H9 (cell line): ENCODE measurements at regions not wholly inside any gene's neighbourhood (a gene's known extent, or its start where the extent isn't known, plus 50 kb on each side); places are given as distances from the start of the nearest gene placed in this dataset.

Experiments
- DNase-seq: peaks from one replicate; pipeline ENCODE4 v3.0.0-alpha.2; 2017
- H2AFZ ChIP-seq: one replicate; pipeline ENCODE4 v1.6.1; 2013; ENCODE audit warnings: mild to moderate bottlenecking, low read length, control low read depth, moderate library complexity
- H2AK5ac ChIP-seq: 2 replicates; pipeline ENCODE4 v1.6.1; 2013; ENCODE audit warnings: low read length, control low read depth, mixed read lengths; ENCODE audit not compliant: insufficient read length
- H2BK120ac ChIP-seq: one replicate; pipeline ENCODE4 v1.6.1; 2013; ENCODE audit warnings: low read depth, mild to moderate bottlenecking, low read length, control low read depth, inconsistent platforms; ENCODE audit not compliant: poor library complexity, severe bottlenecking
- H2BK12ac ChIP-seq: 2 replicates; pipeline ENCODE4 v1.6.1; 2013; ENCODE audit warnings: low read length, control low read depth, mixed read lengths, low read depth; ENCODE audit not compliant: insufficient read length
- H2BK15ac ChIP-seq: 2 replicates; pipeline ENCODE4 v1.6.1; 2013; ENCODE audit warnings: low read depth, low read length, control low read depth
- H2BK20ac ChIP-seq: one replicate; pipeline ENCODE4 v1.6.1; 2013; ENCODE audit warnings: low read depth, mild to moderate bottlenecking, low read length, control low read depth, inconsistent platforms; ENCODE audit not compliant: poor library complexity, severe bottlenecking
- H2BK5ac ChIP-seq: 2 replicates; pipeline ENCODE4 v1.6.1; 2013; ENCODE audit warnings: low read length, control low read depth, mixed read lengths; ENCODE audit not compliant: insufficient read length
- H3K14ac ChIP-seq: 2 replicates; pipeline ENCODE4 v1.6.1; 2013; ENCODE audit warnings: low read length, control low read depth; ENCODE audit not compliant: insufficient read depth
- H3K18ac ChIP-seq: 2 replicates; pipeline ENCODE4 v1.6.1; 2013; ENCODE audit warnings: low read depth, mild to moderate bottlenecking, mixed read lengths, low read length, control low read depth; ENCODE audit not compliant: insufficient read length
- H3K23ac ChIP-seq: 2 replicates; pipeline ENCODE4 v1.6.1; 2013; ENCODE audit warnings: low read length, control low read depth, mixed read lengths, low read depth; ENCODE audit not compliant: insufficient read length
- H3K23me2 ChIP-seq: 2 replicates; pipeline ENCODE4 v1.6.1; 2013; ENCODE audit warnings: low read depth, mild to moderate bottlenecking, mixed read lengths, low read length, control low read depth; ENCODE audit not compliant: insufficient read length, poor library complexity, severe bottlenecking
- H3K27ac ChIP-seq: 2 replicates; pipeline ENCODE4 v1.5.1; 2013; ENCODE audit warnings: low read length, control low read depth, mixed read lengths, low read depth; ENCODE audit not compliant: insufficient read length
- H3K27me3 ChIP-seq: 2 replicates; pipeline ENCODE4 v1.6.1; 2013; ENCODE audit warnings: low read length, control low read depth, inconsistent platforms; ENCODE audit not compliant: insufficient read depth
- H3K4ac ChIP-seq: 2 replicates; pipeline ENCODE4 v1.6.1; 2013; ENCODE audit warnings: low read depth, mild to moderate bottlenecking, control low read depth, inconsistent platforms, low read length, moderate library complexity
- H3K4me1 ChIP-seq: 2 replicates; pipeline ENCODE4 v1.6.1; 2013; ENCODE audit warnings: low read length, control low read depth, inconsistent platforms; ENCODE audit not compliant: insufficient read depth
- H3K4me2 ChIP-seq: 2 replicates; pipeline ENCODE4 v1.6.1; 2013; ENCODE audit warnings: low read length, control low read depth, mixed read lengths; ENCODE audit not compliant: insufficient read length, insufficient read depth
- H3K56ac ChIP-seq: 2 replicates; pipeline ENCODE4 v1.6.1; 2013; ENCODE audit warnings: low read depth, mild to moderate bottlenecking, mixed read lengths, low read length, control low read depth; ENCODE audit not compliant: insufficient read length
- H3K79me1 ChIP-seq: 2 replicates; pipeline ENCODE4 v1.6.1; 2013; ENCODE audit warnings: low read depth, mild to moderate bottlenecking, moderate library complexity, low read length, control low read depth, inconsistent platforms; ENCODE audit not compliant: insufficient read depth, poor library complexity, severe bottlenecking
- H3K79me2 ChIP-seq: 2 replicates; pipeline ENCODE4 v1.6.1; 2013; ENCODE audit warnings: low read length, control low read depth, inconsistent platforms; ENCODE audit not compliant: insufficient read depth
- H3K9ac ChIP-seq: 2 replicates; pipeline ENCODE4 v1.6.1; 2013; ENCODE audit warnings: low read length, control low read depth, mixed read lengths; ENCODE audit not compliant: insufficient read length; ENCODE audit errors: extremely low read depth
- H3K9me3 ChIP-seq: one replicate; pipeline ENCODE4 v1.6.1; 2013; ENCODE audit warnings: low read depth, low read length, inconsistent platforms; ENCODE audit not compliant: control insufficient read depth
- H3T11ph ChIP-seq: one replicate; pipeline ENCODE4 v1.6.1; 2013; ENCODE audit warnings: mild to moderate bottlenecking, low read length, control low read depth, inconsistent platforms
- H4K20me1 ChIP-seq: one replicate; pipeline ENCODE4 v1.6.1; 2013; ENCODE audit not compliant: control insufficient read depth, insufficient read length, insufficient read depth
- H4K5ac ChIP-seq: 2 replicates; pipeline ENCODE4 v1.6.1; 2013; ENCODE audit warnings: low read depth, mild to moderate bottlenecking, mixed read lengths, low read length, control low read depth; ENCODE audit not compliant: insufficient read length
- H4K8ac ChIP-seq: replicated peaks from 2 replicates; pipeline ENCODE4 v1.6.1; 2013; ENCODE audit warnings: low read length, control low read depth, mixed read lengths, low read depth; ENCODE audit not compliant: insufficient read length
- H4K91ac ChIP-seq: 2 replicates; pipeline ENCODE4 v1.6.1; 2013; ENCODE audit warnings: low read depth, mild to moderate bottlenecking, moderate library complexity, mixed read lengths, low read length, control low read depth; ENCODE audit not compliant: insufficient read length
- H3K27ac Mint-ChIP-seq, 3 experiments: 2 replicates in 2 of 3; 3 replicates in 1 of 3; pipeline ENCODE4 v1.8.0; 2020 to 2021; ENCODE audit warnings: mixed read lengths in 3 of 3, mild to moderate bottlenecking in 1 of 3, moderate library complexity in 1 of 3
- H3K27me3 Mint-ChIP-seq: 2 replicates; pipeline ENCODE4 v1.8.0; 2021; ENCODE audit warnings: low read depth, mild to moderate bottlenecking, moderate library complexity, mixed read lengths
- H3K36me3 Mint-ChIP-seq, 3 experiments: 2 replicates in 2 of 3; 3 replicates in 1 of 3; pipeline ENCODE4 v1.8.0; 2020 to 2021; ENCODE audit warnings: low read depth in 3 of 3, mixed read lengths in 3 of 3; ENCODE audit not compliant: insufficient read depth in 1 of 3
- H3K4me1 Mint-ChIP-seq, 2 experiments: 2 replicates each; pipeline ENCODE4 v1.8.0; 2020; ENCODE audit warnings: mixed read lengths in 2 of 2
- H3K4me3 Mint-ChIP-seq, 2 experiments: 2 replicates in 1 of 2; 3 replicates in 1 of 2; pipeline ENCODE4 v1.8.0; 2020 to 2021; ENCODE audit warnings: mild to moderate bottlenecking in 2 of 2, mixed read lengths in 2 of 2, moderate library complexity in 1 of 2
- H3K9me3 Mint-ChIP-seq, 2 experiments: 2 replicates in 1 of 2; 3 replicates in 1 of 2; pipeline ENCODE4 v1.8.0; 2020; ENCODE audit warnings: mild to moderate bottlenecking in 2 of 2, mixed read lengths in 2 of 2, moderate library complexity in 1 of 2
- CTCF ChIP-seq: fragments of 200-600 bp; sonication (generic); conservative IDR thresholded peaks from 3 replicates; pipeline ENCODE4 v1.8.0; 2021; ENCODE audit warnings: antibody characterized with exemption, mild to moderate bottlenecking
- WGBS: extraction: QIAGEN DNeasy Blood & Tissue Kit; methylation state at CpG from one replicate; pipeline ENCODE4 v1.1.7; 2013; ENCODE audit warnings: missing lambda C conversion rate, low lambda C conversion rate, mixed read lengths; ENCODE audit not compliant: insufficient read length; ENCODE audit errors: extremely low coverage; 5-methylcytosine and 5-hydroxymethylcytosine counted together

GRCh38 chr21:29231756-29232529, 66.8 kb upstream of the BACH1 start:
- TF ChIP-seq CTCF: no peak
- H2BK5ac ChIP-seq: no peak overlapping the region
- Mint-ChIP-seq H3K4me1 (no peaks in the 10 kb centered on the region), H3K27ac (no peak overlapping the region; a peak in 1 of 7 replicates), H3K9me3 (no peaks in the 10 kb centered on the region), H3K4me3 (no peak overlapping the region), H3K36me3 (no peaks in the 10 kb centered on the region), H3K27me3 (no peaks in the 10 kb centered on the region)
- H2BK12ac ChIP-seq: no peak overlapping the region
- H2BK20ac ChIP-seq: no peak overlapping the region
- H3K18ac ChIP-seq: no peak overlapping the region
- no peak overlapping the region for H4K91ac ChIP-seq
- H3K56ac ChIP-seq: no peak overlapping the region
- no peak overlapping the region for H4K5ac ChIP-seq
- H3K4me1 ChIP-seq: no peaks in the 10 kb centered on the region
- no peak overlapping the region for H3K9ac ChIP-seq
- H3K4ac ChIP-seq: no peak overlapping the region
- H3K4me2 ChIP-seq: no peak overlapping the region
- no peak overlapping the region for H2AFZ ChIP-seq
- H3K23me2 ChIP-seq: no peaks in the 10 kb centered on the region
- no peak overlapping the region for H2AK5ac ChIP-seq
- no peaks in the 10 kb centered on the region for H3K79me2 ChIP-seq
- no peaks in the 10 kb centered on the region for H3K27me3 ChIP-seq
- no peak overlapping the region for H2BK15ac ChIP-seq
- no CpG with 5 or more reads among the region's 6 CpGs for WGBS
- H3K23ac ChIP-seq: no peak overlapping the region
- H3K9me3 ChIP-seq: no peaks in the 10 kb centered on the region
- H4K8ac ChIP-seq: no peak overlapping the region
- no peak overlapping the region for H3T11ph ChIP-seq
- no peaks in the 10 kb centered on the region for H3K79me1 ChIP-seq
- H3K14ac ChIP-seq: no peak overlapping the region
- DNase-seq: no peak
- no peaks in the 10 kb centered on the region for H4K20me1 ChIP-seq
- H3K27ac ChIP-seq: no peak overlapping the region
- H2BK120ac ChIP-seq: no peak overlapping the region
